H1 (cell line): ENCODE measurements at regions not wholly inside any gene's neighbourhood (a gene's known extent, or its start where the extent isn't known, plus 50 kb on each side); places are given as distances from the start of the nearest gene placed in this dataset.

Source experiments
- CTCF ChIA-PET: fragments of 300-600 bp; sonication (Branson Sonifier 250); formaldehyde crosslinking; loops from one replicate; lab custom pipeline; 2021; ENCODE audit not compliant: partially characterized antibody; lab: Charles Lee
- POLR2A ChIA-PET: fragments of 300-600 bp; sonication (Branson Sonifier 250); formaldehyde crosslinking; loops from one replicate; lab custom pipeline; 2021; ENCODE audit warnings: inconsistent platforms; ENCODE audit not compliant: partially characterized antibody; lab: Charles Lee
- DNase-seq, 2 experiments: peaks; one replicate each; pipeline versions ENCODE4 v3.0.0 to v3.0.0-alpha.2; 2010 to 2022; ENCODE audit warnings: low spot score in 2 of 2, low read depth in 1 of 2, mixed read lengths in 1 of 2
- FAIRE-seq: peaks from 2 replicates; lab custom pipeline; 2011; peaks lifted over from hg19 to GRCh38; lab: Jason Lieb, UNC
- H2AFZ ChIP-seq: 2 replicates; pipeline ENCODE4 v1.8.1; 2012; ENCODE audit warnings: low read length, inconsistent platforms
- H2AK5ac ChIP-seq: 2 replicates; pipeline ENCODE4 v1.6.1; 2013; ENCODE audit warnings: low read depth, low read length
- H2BK120ac ChIP-seq: replicated peaks from 2 replicates; pipeline ENCODE3; 2013; ENCODE audit warnings: low read depth, low read length, inconsistent platforms
- H2BK12ac ChIP-seq: 2 replicates; pipeline ENCODE4 v1.6.1; 2013; ENCODE audit warnings: low read depth, low read length
- H2BK15ac ChIP-seq: 2 replicates; pipeline ENCODE4 v1.6.1; 2013; ENCODE audit warnings: low read length
- H2BK20ac ChIP-seq: 2 replicates; pipeline ENCODE4 v1.6.1; 2013; ENCODE audit warnings: low read length
- H2BK5ac ChIP-seq: 2 replicates; pipeline ENCODE4 v1.6.1; 2013; ENCODE audit warnings: low read depth, low read length
- H3K14ac ChIP-seq: 2 replicates; pipeline ENCODE4 v1.6.1; 2013; ENCODE audit warnings: inconsistent platforms; ENCODE audit not compliant: insufficient read length
- H3K18ac ChIP-seq: 2 replicates; pipeline ENCODE4 v1.6.1; 2013; ENCODE audit warnings: low read length; ENCODE audit errors: extremely low read depth
- H3K23ac ChIP-seq: 2 replicates; pipeline ENCODE4 v1.6.1; 2013; ENCODE audit warnings: inconsistent platforms; ENCODE audit not compliant: insufficient read length
- H3K23me2 ChIP-seq: 2 replicates; pipeline ENCODE4 v1.6.1; 2013; ENCODE audit warnings: low read depth, low read length
- H3K27ac ChIP-seq: 2 replicates; pipeline ENCODE4 v1.6.1; 2011; ENCODE audit warnings: low read depth, low read length, inconsistent platforms
- H3K27me3 ChIP-seq, 4 experiments: replicated peaks in 1 of 4; 1 replicate in 1 of 4; 2 replicates in 3 of 4; pipeline versions ENCODE4 v1.6.1 to v1.8.1; 2011 to 2013; ENCODE audit warnings: low read length in 3 of 4, mild to moderate bottlenecking in 3 of 4, inconsistent platforms in 2 of 4, mixed read lengths in 2 of 4, moderate library complexity in 1 of 4; ENCODE audit not compliant: control insufficient read depth in 3 of 4, insufficient read depth in 3 of 4; ENCODE audit errors: extremely low read depth in 1 of 4
- H3K36me3 ChIP-seq, 4 experiments: 2 replicates each; pipeline versions ENCODE4 v1.6.1 to v1.8.1; 2011 to 2013; ENCODE audit warnings: mild to moderate bottlenecking in 4 of 4, low read length in 3 of 4, moderate library complexity in 2 of 4, control low read depth in 1 of 4, inconsistent platforms in 1 of 4; ENCODE audit not compliant: insufficient read depth in 4 of 4, control insufficient read depth in 2 of 4
- H3K4ac ChIP-seq: replicated peaks from 2 replicates; pipeline ENCODE3; 2013; ENCODE audit warnings: low read length, low read depth, mixed read lengths, inconsistent platforms; ENCODE audit not compliant: insufficient read length
- H3K4me1 ChIP-seq, 4 experiments: replicated peaks in 1 of 4; 1 replicate in 1 of 4; 2 replicates in 3 of 4; pipeline versions ENCODE4 v1.6.1 to v1.8.1; 2011 to 2013; ENCODE audit warnings: low read length in 3 of 4, inconsistent platforms in 2 of 4, mixed read lengths in 1 of 4; ENCODE audit not compliant: insufficient read depth in 4 of 4, control insufficient read depth in 3 of 4
- H3K4me2 ChIP-seq, 2 experiments: 2 replicates each; pipeline versions ENCODE4 v1.6.1 to v1.8.1; 2011 to 2013; ENCODE audit warnings: low read depth in 2 of 2, low read length in 2 of 2, control low read depth in 1 of 2, inconsistent platforms in 1 of 2, mild to moderate bottlenecking in 1 of 2; ENCODE audit not compliant: insufficient read depth in 1 of 2
- H3K4me3 ChIP-seq, 4 experiments: fragments of 200-600, 300-600 bp in 1 of 4; sonication (generic), shearing (Covaris generic), sonication (Bioruptor Twin) in 1 of 4; 2 replicates each; pipeline versions ENCODE4 v1.5.1 to v1.8.1; 2011 to 2016; ENCODE audit warnings: low read length in 4 of 4, low read depth in 3 of 4, control low read depth in 2 of 4, inconsistent platforms in 2 of 4, mild to moderate bottlenecking in 2 of 4, mixed read lengths in 1 of 4, moderate library complexity in 1 of 4; ENCODE audit not compliant: insufficient read depth in 2 of 4; ENCODE audit errors: extremely low read depth in 1 of 4
- H3K56ac ChIP-seq: replicated peaks from 2 replicates; pipeline ENCODE3; 2013; ENCODE audit warnings: low read depth, mild to moderate bottlenecking, mixed read lengths, low read length, inconsistent platforms; ENCODE audit not compliant: insufficient read length
- H3K79me1 ChIP-seq: 2 replicates; pipeline ENCODE4 v1.6.1; 2013; ENCODE audit warnings: low read depth, low read length, control low read depth
- H3K79me2 ChIP-seq, 2 experiments: 2 replicates each; pipeline versions ENCODE4 v1.6.1 to v1.8.1; 2012 to 2013; ENCODE audit warnings: low read length in 2 of 2, mild to moderate bottlenecking in 2 of 2, inconsistent platforms in 1 of 2; ENCODE audit not compliant: insufficient read depth in 2 of 2, control insufficient read depth in 1 of 2
- H3K9ac ChIP-seq, 4 experiments: replicated peaks in 1 of 4; 1 replicate in 1 of 4; 2 replicates in 3 of 4; pipeline versions ENCODE4 v1.6.1 to v1.8.1; 2011 to 2013; ENCODE audit warnings: low read depth in 3 of 4, low read length in 3 of 4, control low read depth in 2 of 4, mild to moderate bottlenecking in 2 of 4, moderate library complexity in 2 of 4, inconsistent platforms in 1 of 4; ENCODE audit errors: extremely low read depth in 1 of 4
- H3K9me3 ChIP-seq, 2 experiments: 2 replicates each; pipeline versions ENCODE4 v1.6.1 to v1.8.1; 2012 to 2013; ENCODE audit warnings: mild to moderate bottlenecking in 2 of 2, moderate library complexity in 2 of 2, control low read depth in 1 of 2, inconsistent platforms in 1 of 2, low read depth in 1 of 2, low read length in 1 of 2, mixed read lengths in 1 of 2; ENCODE audit not compliant: insufficient read depth in 2 of 2
- H4K20me1 ChIP-seq, 2 experiments: replicated peaks in 1 of 2; 2 replicates each; pipeline versions ENCODE3 to v1.8.1; 2011 to 2013; ENCODE audit warnings: inconsistent platforms in 2 of 2, low read length in 2 of 2, mild to moderate bottlenecking in 1 of 2; ENCODE audit not compliant: insufficient read depth in 2 of 2, control insufficient read depth in 1 of 2
- H4K5ac ChIP-seq: 2 replicates; pipeline ENCODE4 v1.6.1; 2013; ENCODE audit warnings: low read length, low read depth, mixed read lengths, inconsistent platforms; ENCODE audit not compliant: insufficient read length
- H4K8ac ChIP-seq: 2 replicates; pipeline ENCODE4 v1.8.0; 2013; ENCODE audit warnings: mild to moderate bottlenecking, moderate library complexity, low read length, inconsistent platforms; ENCODE audit not compliant: insufficient read depth; ENCODE audit errors: extremely low read depth
- H4K91ac ChIP-seq: replicated peaks from 2 replicates; pipeline ENCODE3; 2013; ENCODE audit warnings: low read length, mixed read lengths, inconsistent platforms; ENCODE audit not compliant: insufficient read length
- ATF2 ChIP-seq: IDR thresholded peaks from 2 replicates; pipeline ENCODE4 v1.6.1; 2012; ENCODE audit warnings: low read length, inconsistent platforms
- CBX8 ChIP-seq: fragments of 300-800, 300-1000 bp; sonication (generic); IDR thresholded peaks from 2 replicates; pipeline ENCODE4 v1.7.1; 2016; ENCODE audit warnings: low read depth, low read length, borderline replicate concordance
- CEBPB ChIP-seq: IDR thresholded peaks from 2 replicates; pipeline ENCODE4 v1.6.1; 2012; ENCODE audit warnings: low read depth, low read length
- CREB1 ChIP-seq: IDR thresholded peaks from 2 replicates; pipeline ENCODE4 v1.6.1; 2012; ENCODE audit warnings: inconsistent platforms
- EGR1 ChIP-seq: IDR thresholded peaks from 2 replicates; pipeline ENCODE4 v1.6.1; 2011; ENCODE audit warnings: low read depth, low read length, borderline replicate concordance
- HDAC6 ChIP-seq: IDR thresholded peaks from one replicate; pipeline ENCODE4 v1.7.1; 2012; ENCODE audit warnings: low read depth, mild to moderate bottlenecking, inconsistent platforms, low read length, moderate library complexity
- POLR2AphosphoS5 ChIP-seq: IDR thresholded peaks from 2 replicates; pipeline ENCODE4 v1.6.1; 2011; ENCODE audit warnings: low read depth, low read length
- RBBP5 ChIP-seq: IDR thresholded peaks from 2 replicates; pipeline ENCODE4 v1.7.1; 2012; ENCODE audit warnings: low read depth, mild to moderate bottlenecking, inconsistent platforms, low read length, moderate library complexity, borderline replicate concordance
- SIX5 ChIP-seq: IDR thresholded peaks from 2 replicates; pipeline ENCODE4 v1.6.1; 2011; ENCODE audit warnings: mild to moderate bottlenecking, low read depth, low read length
- SRF ChIP-seq: IDR thresholded peaks from 2 replicates; pipeline ENCODE4 v1.6.1; 2011; ENCODE audit warnings: mild to moderate bottlenecking, low read depth, low read length, moderate library complexity
- SUZ12 ChIP-seq: fragments of 200-600 bp; sonication (generic); IDR thresholded peaks from 2 replicates; pipeline ENCODE4 v1.6.1; 2012; ENCODE audit warnings: mild to moderate bottlenecking, inconsistent platforms, low read length, moderate library complexity, mixed read lengths
- TBP ChIP-seq: IDR thresholded peaks from 2 replicates; pipeline ENCODE4 v1.6.1; 2011; ENCODE audit warnings: low read depth, low read length, improper control_type of control experiment
- ZNF274 ChIP-seq: IDR thresholded peaks from 2 replicates; pipeline ENCODE4 v1.7.0; 2012; ENCODE audit warnings: low read length, borderline replicate concordance; ENCODE audit errors: extremely low read depth
- WGBS, 2 experiments: shearing (Covaris generic) in 1 of 2; methylation state at CpG; one replicate each; pipeline versions ENCODE4 v1.1.6 to v1.1.7; 2013 to 2015; ENCODE audit warnings: low lambda C conversion rate in 2 of 2, mixed read lengths in 2 of 2, inconsistent platforms in 1 of 2, low coverage in 1 of 2, missing lambda C conversion rate in 1 of 2; ENCODE audit not compliant: insufficient replicate concordance in 2 of 2, insufficient coverage in 1 of 2, insufficient read length in 1 of 2; ENCODE audit errors: extremely low coverage in 1 of 2, missing lambda C conversion rate in 1 of 2; 5-methylcytosine and 5-hydroxymethylcytosine counted together

GRCh38 chr1:147091801-147092200, 80.5 kb downstream of the PRKAB2 start:
- no peaks in the 10 kb centered on the region for H4K20me1 ChIP-seq
- H3K23me2 ChIP-seq: no peaks in the 10 kb centered on the region; the same call in 1 of the 2 replicates
- WGBS, 2 experiments: 89% methylated on average over 2 of the region's 2 CpGs; no CpG with 5 or more reads in 1 of the 2 experiments
- H3K4me2 ChIP-seq: no peak overlapping the region
- H2BK20ac ChIP-seq: no peak overlapping the region
- no peak overlapping the region for H3K18ac ChIP-seq
- H3K56ac ChIP-seq: no peak overlapping the region
- H3K9ac ChIP-seq: no peak overlapping the region
- ChIA-PET CTCF (no interaction called here), POLR2A (interaction anchor here (1.6 kb wide), 1 partner anchor 11 kb away, joined by 5 read pairs; no protein-coding TSS in a partner anchor)
- no peak overlapping the region for H3K14ac ChIP-seq
- no peaks in the 10 kb centered on the region for H3K27me3 ChIP-seq
- H3K27ac ChIP-seq: no peak overlapping the region
- no peaks in the 10 kb centered on the region for H3K36me3 ChIP-seq
- no peak overlapping the region for H4K91ac ChIP-seq
- FAIRE-seq: no peak
- no peaks in the 10 kb centered on the region for H3K79me1 ChIP-seq
- no peak overlapping the region for H2BK120ac ChIP-seq
- H3K79me2 ChIP-seq: no peaks in the 10 kb centered on the region
- no peak overlapping the region for H3K4ac ChIP-seq
- no peak overlapping the region for H4K5ac ChIP-seq
- H3K4me3 ChIP-seq: no peak overlapping the region
- H2AK5ac ChIP-seq: no peak overlapping the region
- no peak overlapping the region for H2AFZ ChIP-seq
- H2BK12ac ChIP-seq: no peak overlapping the region
- H2BK15ac ChIP-seq: no peak overlapping the region
- no peak for DNase-seq
- no peaks in the 10 kb centered on the region for H3K9me3 ChIP-seq
- peaks cover 0 to 5% (median 2%) of the 10 kb centered on the region in 4 experiments; a peak in 2 of 7 replicates for H3K4me1 ChIP-seq
- H4K8ac ChIP-seq: no peak overlapping the region
- H2BK5ac ChIP-seq: no peak overlapping the region
- H3K23ac ChIP-seq: no peak overlapping the region
- TF ChIP-seq CBX8 (no peak), HDAC6 (no peak), POLR2AphosphoS5 (no peak), CREB1 (no peak), RBBP5 (no peak), EGR1 (no peak), ZNF274 (no peak), CEBPB (no peak), TBP (no peak), SUZ12 (no peak), SRF (no peak), SIX5 (no peak), ATF2 (no peak)
